Loucy (cell line): ENCODE measurements at regions not wholly inside any gene's neighbourhood (a gene's known extent, or its start where the extent isn't known, plus 50 kb on each side); places are given as distances from the start of the nearest gene placed in this dataset.

Experiments used
- EZH2phosphoT487 ChIP-seq: fragments of 200-600 bp; IDR thresholded peaks from 2 replicates; pipeline ENCODE4 v1.6.1; 2018; ENCODE audit warnings: antibody characterized with exemption, mild to moderate bottlenecking, moderate library complexity, borderline replicate concordance
- TF ChIP-seq, protein P1 (sequence below): fragments of 200-600 bp; sonication (generic); conservative IDR thresholded peaks from 2 replicates; pipeline ENCODE4 v1.5.1; 2014; ENCODE audit warnings: mild to moderate bottlenecking, antibody characterized with exemption, low read length

DNA sequence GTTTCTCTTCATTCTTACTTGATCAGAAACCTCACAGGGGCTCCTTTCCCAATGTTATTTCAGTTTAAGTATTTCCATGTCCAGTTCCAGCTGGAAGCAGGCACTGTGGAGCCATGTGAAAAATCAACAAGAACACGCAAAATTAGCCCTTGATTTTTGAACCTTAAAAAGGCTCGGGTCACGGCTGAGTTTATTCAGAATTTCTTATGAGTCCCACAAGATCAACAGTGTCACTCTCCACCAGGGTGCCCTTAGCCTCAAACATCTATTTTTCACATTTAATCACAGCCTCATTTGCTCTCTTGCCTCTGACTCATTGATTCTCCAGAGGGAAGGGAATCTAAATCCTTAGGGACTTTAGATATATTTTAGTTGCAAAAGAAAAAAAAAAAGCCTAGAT is 157.7 kb upstream of the AVPR1A start:
- TF ChIP-seq, protein P1, sequence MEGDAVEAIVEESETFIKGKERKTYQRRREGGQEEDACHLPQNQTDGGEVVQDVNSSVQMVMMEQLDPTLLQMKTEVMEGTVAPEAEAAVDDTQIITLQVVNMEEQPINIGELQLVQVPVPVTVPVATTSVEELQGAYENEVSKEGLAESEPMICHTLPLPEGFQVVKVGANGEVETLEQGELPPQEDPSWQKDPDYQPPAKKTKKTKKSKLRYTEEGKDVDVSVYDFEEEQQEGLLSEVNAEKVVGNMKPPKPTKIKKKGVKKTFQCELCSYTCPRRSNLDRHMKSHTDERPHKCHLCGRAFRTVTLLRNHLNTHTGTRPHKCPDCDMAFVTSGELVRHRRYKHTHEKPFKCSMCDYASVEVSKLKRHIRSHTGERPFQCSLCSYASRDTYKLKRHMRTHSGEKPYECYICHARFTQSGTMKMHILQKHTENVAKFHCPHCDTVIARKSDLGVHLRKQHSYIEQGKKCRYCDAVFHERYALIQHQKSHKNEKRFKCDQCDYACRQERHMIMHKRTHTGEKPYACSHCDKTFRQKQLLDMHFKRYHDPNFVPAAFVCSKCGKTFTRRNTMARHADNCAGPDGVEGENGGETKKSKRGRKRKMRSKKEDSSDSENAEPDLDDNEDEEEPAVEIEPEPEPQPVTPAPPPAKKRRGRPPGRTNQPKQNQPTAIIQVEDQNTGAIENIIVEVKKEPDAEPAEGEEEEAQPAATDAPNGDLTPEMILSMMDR, result no peak
- TF ChIP-seq EZH2phosphoT487, result no peak
